ENCODE measurements at regions not wholly inside any gene's neighbourhood (a gene's known extent, or its start where the extent isn't known, plus 50 kb on each side); places are given as distances from the start of the nearest gene placed in this dataset.

GRCh38 chr7:156166692-156167416 is 354.6 kb upstream of the SHH start:
- Histone ChIP-seq H3K79me2 (ENCODE audit: insufficient read depth) (no peaks in the 10 kb centered on the region), H3K4me3 (no peak overlapping the region), H3K27me3 (replicated peaks; ENCODE audit: insufficient read depth) (no peaks in the 10 kb centered on the region), H3K4me1 (ENCODE audit: insufficient read depth) (no peaks in the 10 kb centered on the region), H3K36me3 (ENCODE audit: low read depth) (no peaks in the 10 kb centered on the region), H3K9me3 (ENCODE audit: low read depth) (no peaks in the 10 kb centered on the region), H3K4me2 (ENCODE audit: unreplicated experiment) (no peak overlapping the region), H3K9me2 (ENCODE audit: insufficient read depth) (no peaks in the 10 kb centered on the region), H3K9ac (no peak overlapping the region), H3K27ac (no peak overlapping the region), H4K20me1 (ENCODE audit: insufficient read depth) (no peaks in the 10 kb centered on the region), H2AFZ (no peak overlapping the region), H3F3A (ENCODE audit: insufficient read depth) (no peaks in the 10 kb centered on the region)
- no peak for DNase-seq
- TF ChIP-seq EZH2 (IDR thresholded peaks at IDR 0.05; ENCODE audit: insufficient read depth, poor library complexity, severe bottlenecking) (no peak), EZH2phosphoT487 (IDR thresholded peaks at IDR 0.05; ENCODE audit: insufficient read depth, low read depth) (no peak)
- WGBS, 2 experiments (ENCODE audit: low coverage in 1 of 2, low lambda C conversion rate in 2 of 2, missing lambda C conversion rate in 2 of 2) = 40 to 46% methylated on average over 12 of the region's 12 CpGs
- in situ Hi-C loops (cut with MboI) = no loop called here

- Histone ChIP-seq H3K4me2 (ENCODE audit: unreplicated experiment) (no peak overlapping the region), H3K27ac (no peak overlapping the region), H3K79me2 (ENCODE audit: insufficient read depth) (no peaks in the 10 kb centered on the region), H3F3A (ENCODE audit: insufficient read depth) (no peaks in the 10 kb centered on the region), H3K36me3 (ENCODE audit: low read depth) (no peaks in the 10 kb centered on the region), H3K4me3 (no peak overlapping the region), H3K4me1 (ENCODE audit: insufficient read depth) (no peaks in the 10 kb centered on the region), H2AFZ (no peak overlapping the region), H3K9ac (no peak overlapping the region), H3K9me3 (ENCODE audit: low read depth) (no peaks in the 10 kb centered on the region), H4K20me1 (ENCODE audit: insufficient read depth) (no peaks in the 10 kb centered on the region), H3K9me2 (ENCODE audit: insufficient read depth) (no peaks in the 10 kb centered on the region), H3K27me3 (replicated peaks; ENCODE audit: insufficient read depth) (no peaks in the 10 kb centered on the region)
- in situ Hi-C loops (cut with MboI) = no loop called here
- DNase-seq = no peak
- WGBS, 2 experiments (ENCODE audit: low coverage in 1 of 2, low lambda C conversion rate in 2 of 2, missing lambda C conversion rate in 2 of 2) = 18 to 31% methylated on average over 3 of the region's 3 CpGs
- TF ChIP-seq EZH2 (IDR thresholded peaks at IDR 0.05; ENCODE audit: insufficient read depth, poor library complexity, severe bottlenecking) (no peak), EZH2phosphoT487 (IDR thresholded peaks at IDR 0.05; ENCODE audit: insufficient read depth, low read depth) (no peak)
Measured at GRCh38 chr7:156163747-156164146, 351.5 kb upstream of the SHH start.

- no peak overlapping the region for H3K4me3 ChIP-seq
- no peaks in the 10 kb centered on the region for H3K79me2 ChIP-seq (ENCODE audit: insufficient read depth)
- no peak overlapping the region for H2AFZ ChIP-seq
- WGBS, 2 experiments (ENCODE audit: low coverage in 1 of 2, low lambda C conversion rate in 2 of 2, missing lambda C conversion rate in 2 of 2) = 31% methylated on average over 9 of the region's 9 CpGs
- no peaks in the 10 kb centered on the region for H3K9me3 ChIP-seq (ENCODE audit: low read depth)
- H3K36me3 ChIP-seq (ENCODE audit: low read depth) = no peaks in the 10 kb centered on the region
- H3F3A ChIP-seq (ENCODE audit: insufficient read depth) = no peaks in the 10 kb centered on the region
- H3K27me3 ChIP-seq (replicated peaks; ENCODE audit: insufficient read depth) = no peaks in the 10 kb centered on the region
- no peaks in the 10 kb centered on the region for H4K20me1 ChIP-seq (ENCODE audit: insufficient read depth)
- no peak overlapping the region for H3K27ac ChIP-seq
- no peak for DNase-seq
- TF ChIP-seq EZH2 (IDR thresholded peaks at IDR 0.05; ENCODE audit: insufficient read depth, poor library complexity, severe bottlenecking) (no peak), EZH2phosphoT487 (IDR thresholded peaks at IDR 0.05; ENCODE audit: insufficient read depth, low read depth) (no peak)
- no peak overlapping the region for H3K4me2 ChIP-seq (ENCODE audit: unreplicated experiment)
- in situ Hi-C loops (cut with MboI) = no loop called here
- no peaks in the 10 kb centered on the region for H3K9me2 ChIP-seq (ENCODE audit: insufficient read depth)
- no peak overlapping the region for H3K9ac ChIP-seq
- no peaks in the 10 kb centered on the region for H3K4me1 ChIP-seq (ENCODE audit: insufficient read depth)
Measured at GRCh38 chr7:156162451-156162850, 350.2 kb upstream of the SHH start.

DNA sequence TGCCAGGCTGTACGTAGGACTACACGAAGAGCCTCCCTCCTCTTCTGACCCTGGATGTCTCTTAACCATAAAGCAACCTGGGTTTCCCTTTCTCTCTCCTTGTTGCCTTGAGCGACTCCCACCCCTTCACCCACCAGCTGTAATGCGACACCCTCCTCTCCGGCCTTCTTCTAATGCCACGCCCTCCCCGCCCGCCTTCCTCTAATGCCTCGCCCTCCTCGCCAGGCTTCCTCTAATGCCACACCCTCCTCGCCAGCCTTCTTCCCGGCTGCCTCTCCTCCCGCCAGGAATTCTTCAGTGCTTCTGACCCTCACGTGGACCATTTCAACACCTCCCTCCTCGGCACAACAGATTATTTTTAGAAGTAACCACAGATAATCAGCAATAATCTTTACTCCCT is 348.5 kb upstream of the SHH start:
- H3K36me3 ChIP-seq (ENCODE audit: low read depth) = no peaks in the 10 kb centered on the region
- in situ Hi-C loops (cut with MboI) = no loop called here
- no peak overlapping the region for H3K9ac ChIP-seq
- H3K4me3 ChIP-seq = no peak overlapping the region
- no peaks in the 10 kb centered on the region for H3K27me3 ChIP-seq (replicated peaks; ENCODE audit: insufficient read depth)
- no peak for DNase-seq
- H3K79me2 ChIP-seq (ENCODE audit: insufficient read depth) = no peaks in the 10 kb centered on the region
- H4K20me1 ChIP-seq (ENCODE audit: insufficient read depth) = no peaks in the 10 kb centered on the region
- no peak overlapping the region for H3K27ac ChIP-seq
- H2AFZ ChIP-seq = no peak overlapping the region
- no peaks in the 10 kb centered on the region for H3F3A ChIP-seq (ENCODE audit: insufficient read depth)
- H3K9me2 ChIP-seq (ENCODE audit: insufficient read depth) = no peaks in the 10 kb centered on the region
- H3K4me2 ChIP-seq (ENCODE audit: unreplicated experiment) = no peak overlapping the region
- TF ChIP-seq EZH2phosphoT487 (IDR thresholded peaks at IDR 0.05; ENCODE audit: insufficient read depth, low read depth) (no peak), EZH2 (IDR thresholded peaks at IDR 0.05; ENCODE audit: insufficient read depth, poor library complexity, severe bottlenecking) (no peak)
- 34 to 36% methylated on average over 15 of the region's 15 CpGs for WGBS, 2 experiments (ENCODE audit: low coverage in 1 of 2, low lambda C conversion rate in 2 of 2, missing lambda C conversion rate in 2 of 2)
- H3K4me1 ChIP-seq (ENCODE audit: insufficient read depth) = no peaks in the 10 kb centered on the region
- H3K9me3 ChIP-seq (ENCODE audit: low read depth) = no peaks in the 10 kb centered on the region

Data from GM23248 (cell line).